HG03378 (cell line): ENCODE measurements at regions not wholly inside any gene's neighbourhood (a gene's known extent, or its start where the extent isn't known, plus 50 kb on each side); places are given as distances from the start of the nearest gene placed in this dataset.

Experiments
- ATAC-seq: cut with Tn5 transposase; IDR thresholded peaks from one replicate; pipeline ENCODE4 v1.9.1; 2021; ENCODE audit warnings: mild to moderate bottlenecking, moderate library complexity; ENCODE audit not compliant: unreplicated experiment

GRCh38 chr2:52882974-52883373 is 884.6 kb upstream of the CHAC2 start:
- no peak for ATAC-seq

- ATAC-seq: no peak
These were observed 886.0 kb upstream of the CHAC2 start for GRCh38 chr2:52881606-52882005.

DNA sequence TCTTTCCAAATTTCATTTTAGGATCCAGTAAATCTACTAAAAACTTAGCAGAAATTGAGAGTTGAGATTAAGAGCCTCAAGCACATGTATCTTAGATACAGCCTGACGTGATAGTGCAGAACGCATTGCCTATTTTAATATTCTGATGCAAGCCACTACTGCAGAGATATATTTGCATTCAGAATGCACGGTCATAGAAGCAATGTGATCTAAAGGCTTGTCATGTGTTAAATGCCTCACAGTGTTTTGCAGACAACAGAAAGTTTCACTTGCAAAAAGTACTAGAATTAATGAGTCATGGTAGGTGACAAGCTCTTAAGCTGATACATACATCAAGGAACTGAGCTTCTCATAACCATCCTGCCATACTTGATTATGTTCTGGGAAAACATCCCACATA is 886.7 kb upstream of the CHAC2 start:
- ATAC-seq: no peak

- ATAC-seq: no peak
These were observed 888.0 kb upstream of the CHAC2 start for GRCh38 chr2:52879561-52879960.

DNA sequence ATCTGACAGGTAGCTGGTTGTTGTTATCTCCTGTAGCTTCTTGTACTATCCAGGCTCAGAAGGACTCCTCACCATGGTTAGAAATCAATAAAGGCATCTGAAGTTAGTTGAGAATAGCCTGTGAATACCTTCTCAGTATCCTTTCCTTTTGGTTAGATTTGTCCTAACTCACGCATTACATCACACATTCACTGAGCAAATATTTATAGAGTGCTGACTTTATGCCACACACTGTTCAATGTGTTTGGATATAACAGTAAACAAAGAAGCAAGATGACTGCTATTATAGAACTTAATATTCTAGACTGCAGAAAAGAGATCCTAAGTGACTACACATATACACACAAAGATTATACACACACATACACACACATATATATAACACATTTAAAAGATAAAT is 889.9 kb upstream of the CHAC2 start:
- ATAC-seq: no peak

DNA sequence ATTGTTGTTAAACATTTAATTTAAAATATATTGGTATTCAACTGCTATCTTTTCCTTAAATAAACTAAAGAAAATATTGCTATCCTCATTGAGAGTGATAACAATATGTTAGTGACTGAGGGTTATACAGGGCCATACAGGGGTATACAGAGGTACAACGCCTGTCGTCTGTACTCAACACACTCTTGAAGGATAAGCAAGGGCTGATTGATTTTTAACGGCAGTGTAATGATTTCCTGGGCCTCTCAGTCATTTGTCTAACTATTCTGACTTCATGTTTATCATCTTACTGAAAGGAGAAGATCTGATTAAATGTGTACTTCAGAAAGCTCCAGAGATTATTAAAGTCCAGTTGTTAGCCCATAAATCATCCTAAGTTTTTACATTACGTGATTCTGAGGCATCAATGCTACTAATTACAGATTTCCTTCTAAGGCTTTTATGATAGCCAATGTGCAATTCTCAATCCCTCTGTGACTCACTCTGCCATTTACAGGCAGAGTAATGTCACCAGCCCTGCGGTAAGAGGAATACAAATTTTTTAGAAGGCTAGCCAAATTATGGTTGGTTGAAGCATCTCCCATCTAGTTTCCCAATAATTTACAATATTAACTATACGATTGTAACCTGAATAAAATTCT is 893.0 kb upstream of the CHAC2 start:
- no peak for ATAC-seq

DNA sequence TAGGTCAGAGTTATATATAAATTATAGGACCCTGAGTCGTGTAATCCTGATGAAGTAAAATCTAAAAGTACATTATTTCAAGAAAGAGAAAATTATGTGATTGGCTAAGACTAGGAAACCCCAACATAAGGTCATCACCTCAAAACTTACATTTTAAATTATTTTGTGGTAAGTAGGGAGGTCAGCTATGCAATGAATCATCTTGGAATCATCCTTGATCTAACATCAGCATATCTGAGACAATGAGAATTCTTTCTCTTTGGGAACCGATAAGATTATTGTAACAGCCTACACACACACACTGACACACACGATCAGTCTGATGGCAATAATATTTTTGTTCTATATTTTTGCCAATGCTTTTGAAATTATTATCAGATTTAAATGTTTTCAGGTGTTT is 904.8 kb upstream of the CHAC2 start:
- no peak for ATAC-seq

GRCh38 chr2:52861596-52861995 is 906.0 kb upstream of the CHAC2 start:
- no peak for ATAC-seq

DNA sequence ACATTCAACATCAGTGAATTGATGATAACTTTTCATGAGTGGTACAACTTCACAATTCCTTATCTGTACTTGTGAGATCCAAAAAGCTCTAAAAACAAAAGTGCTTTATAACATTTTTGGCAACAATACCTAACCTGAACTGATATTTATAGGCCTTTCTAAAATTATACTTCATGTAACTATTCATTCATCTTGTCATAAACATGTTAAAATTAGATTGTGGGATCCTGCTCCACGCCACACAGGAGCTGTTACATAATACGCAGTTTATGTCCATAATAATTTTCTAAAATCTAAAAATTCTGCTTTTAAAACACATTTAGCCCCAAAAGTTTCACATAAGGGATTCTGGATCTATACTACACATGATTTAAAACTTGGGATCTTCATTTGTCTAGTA is 908.5 kb upstream of the CHAC2 start:
- no peak for ATAC-seq

- no peak for ATAC-seq
These were observed 909.9 kb upstream of the CHAC2 start for GRCh38 chr2:52857722-52858121.

DNA sequence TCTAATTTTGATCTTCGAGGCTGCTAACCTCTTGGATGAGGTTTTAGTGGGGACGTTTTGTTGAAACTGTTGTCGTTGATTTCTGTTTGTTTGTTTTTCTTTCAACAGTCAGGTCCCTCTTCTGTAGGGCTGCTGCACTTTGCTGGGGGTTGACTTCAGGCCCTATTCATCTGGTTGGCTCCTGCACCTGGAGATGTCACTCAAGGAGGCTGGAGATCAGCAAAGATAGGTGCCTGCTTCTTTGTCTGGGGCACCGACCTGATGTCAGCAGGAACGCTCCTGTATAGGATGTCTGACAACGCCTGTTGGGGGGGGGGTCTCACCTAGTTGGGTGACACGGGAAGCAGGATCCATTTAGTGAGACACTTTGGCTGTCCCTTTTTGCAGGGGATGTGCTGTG is 915.6 kb upstream of the CHAC2 start:
- no peak for ATAC-seq

- no peak for ATAC-seq
These were observed 922.7 kb upstream of the CHAC2 start for GRCh38 chr2:52844701-52845423.

- no peak for ATAC-seq
These were observed 931.7 kb upstream of the CHAC2 start for GRCh38 chr2:52835909-52836308.

DNA sequence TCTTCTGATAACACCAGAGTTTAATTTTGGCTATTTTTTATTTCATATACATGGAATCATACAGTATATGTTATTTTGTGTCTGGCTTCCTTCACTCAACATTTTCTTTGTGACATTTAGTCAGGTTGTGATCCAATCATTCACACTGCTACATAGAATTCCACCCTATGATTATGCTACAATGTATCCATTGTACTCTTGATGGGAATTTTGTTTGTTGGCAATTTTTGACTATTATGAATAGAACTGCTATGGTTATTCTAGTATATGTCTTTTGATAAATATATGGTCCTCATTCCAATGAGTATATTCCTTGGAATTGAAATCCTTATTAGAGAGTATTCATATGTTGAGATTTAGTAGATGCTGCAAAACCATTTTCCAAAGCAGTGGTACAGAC is 936.4 kb upstream of the CHAC2 start:
- no peak for ATAC-seq

DNA sequence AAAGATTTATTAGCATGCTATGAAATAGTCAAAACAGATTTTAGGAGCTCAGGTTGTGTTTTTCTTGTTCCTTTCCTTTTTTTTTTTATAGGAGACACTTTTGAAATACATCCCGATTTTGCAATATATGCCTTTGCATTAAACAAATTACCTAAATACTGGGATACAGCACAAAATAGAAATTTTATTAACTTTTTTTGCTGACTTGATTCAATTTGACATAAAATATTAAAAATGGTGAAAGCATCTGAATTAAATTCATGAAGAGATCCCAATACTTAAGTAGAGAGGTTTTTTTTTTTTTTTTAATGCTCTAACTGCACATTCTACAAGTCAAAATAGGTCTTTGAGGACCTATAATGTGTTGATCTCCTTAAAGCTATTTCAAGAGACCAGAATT is 939.5 kb upstream of the CHAC2 start:
- ATAC-seq: no peak

DNA sequence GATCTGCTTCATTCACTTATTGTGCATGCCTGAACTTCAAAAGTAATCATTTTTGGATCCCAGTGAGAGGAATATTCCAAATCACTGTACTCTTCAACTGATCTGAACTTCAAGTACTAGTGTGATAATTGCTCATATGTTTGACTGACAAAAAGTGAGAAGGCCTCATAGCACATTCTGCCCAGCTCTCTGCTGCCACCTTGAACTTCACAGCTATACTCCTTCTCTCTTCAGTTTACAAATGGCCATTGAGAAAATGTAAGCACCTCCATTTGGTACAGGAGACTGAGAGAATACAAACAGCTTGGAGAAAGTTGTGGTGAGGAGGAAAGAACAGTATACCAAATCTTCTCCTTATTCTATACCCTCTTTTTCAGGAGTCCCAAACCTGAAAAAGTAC is 946.0 kb upstream of the CHAC2 start:
- ATAC-seq: no peak

- no peak for ATAC-seq
These were observed 948.6 kb upstream of the CHAC2 start for GRCh38 chr2:52818958-52819357.

- ATAC-seq: no peak
These were observed 957.1 kb upstream of the CHAC2 start for GRCh38 chr2:52810460-52810859.

GRCh38 chr2:52805901-52806410 is 961.6 kb upstream of the CHAC2 start:
- no peak for ATAC-seq

DNA sequence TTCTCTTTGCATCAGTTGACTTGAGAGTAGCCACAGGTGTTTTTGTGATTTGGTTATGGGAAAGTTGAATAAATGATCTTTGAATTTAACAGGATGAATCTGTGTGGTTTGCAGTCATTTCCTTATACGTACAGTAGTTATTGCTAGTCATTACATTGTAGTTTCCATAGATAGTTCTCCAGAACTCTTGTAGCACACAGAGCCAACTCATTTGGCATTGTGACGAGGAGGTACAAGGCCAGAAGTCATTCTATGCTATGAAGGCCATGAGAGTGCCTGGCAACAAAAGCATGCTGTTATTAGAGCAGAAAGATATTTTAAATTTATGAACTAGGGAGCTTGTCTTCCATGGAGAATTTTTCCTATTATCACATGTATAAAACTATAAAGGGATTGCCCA is 973.0 kb upstream of the CHAC2 start:
- ATAC-seq: no peak

- no peak for ATAC-seq
These were observed 988.2 kb upstream of the CHAC2 start for GRCh38 chr2:52779446-52779845.

DNA sequence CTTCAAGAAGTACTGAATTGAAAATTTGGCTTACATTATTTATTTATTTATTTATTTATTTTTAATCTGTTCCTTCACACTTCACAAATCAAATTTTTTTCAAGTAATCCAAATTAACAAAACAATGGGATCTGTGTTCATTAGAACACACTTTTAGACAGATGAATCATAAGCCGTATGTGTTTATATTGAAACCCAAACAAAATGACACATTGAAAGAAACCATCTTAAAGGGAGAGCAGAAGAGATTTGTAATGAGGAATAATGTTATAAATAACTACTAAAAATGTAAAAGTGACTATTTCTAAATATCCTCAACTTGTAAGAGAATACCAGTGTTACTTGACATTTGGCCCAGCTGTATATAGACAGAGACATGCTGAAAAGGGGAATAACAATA is 991.0 kb upstream of the CHAC2 start:
- ATAC-seq: no peak

GRCh38 chr2:52775674-52776073 is 991.9 kb upstream of the CHAC2 start:
- no peak for ATAC-seq
